K562 (cell line): ENCODE measurements at regions not wholly inside any gene's neighbourhood (a gene's known extent, or its start where the extent isn't known, plus 50 kb on each side); places are given as distances from the start of the nearest gene placed in this dataset.

Experiments used
- CEBPB ChIP-seq: fragments of 450-650 bp; IDR thresholded peaks from 2 replicates; pipeline ENCODE4 v1.6.1; 2016; ENCODE audit warnings: missing genetic modification characterization, missing compliant biosample characterization
- E4F1 ChIP-seq: fragments of 250-450 bp; sonication (Bioruptor Pico); IDR thresholded peaks from 2 replicates; pipeline ENCODE4 v1.5.0; 2021; ENCODE audit warnings: mild to moderate bottlenecking, borderline replicate concordance
- FOXP4 ChIP-seq: sonication (generic); formaldehyde crosslinking; IDR thresholded peaks from 2 replicates; pipeline ENCODE4 v1.8.0; 2022; ENCODE audit warnings: mild to moderate bottlenecking, missing genetic modification reagents, borderline replicate concordance
- HSF4 ChIP-seq: fragments of 250-450 bp; sonication (Bioruptor Pico); IDR thresholded peaks from 2 replicates; pipeline ENCODE4 v2.1.2; 2022; ENCODE audit warnings: mild to moderate bottlenecking, moderate library complexity, borderline replicate concordance
- MEIS2 ChIP-seq: fragments of 450-650 bp; IDR thresholded peaks from 2 replicates; pipeline ENCODE4 v1.6.1; 2014; ENCODE audit warnings: mild to moderate bottlenecking; ENCODE audit not compliant: partially characterized antibody
- NFE2L1 ChIP-seq: fragments of 450-650 bp; IDR thresholded peaks from 2 replicates; pipeline ENCODE4 v1.6.1; 2016; ENCODE audit warnings: missing genetic modification characterization, low read depth, mild to moderate bottlenecking, missing compliant biosample characterization, moderate library complexity, borderline replicate concordance
- POLR2AphosphoS5 ChIP-seq: IDR thresholded peaks from 2 replicates; pipeline ENCODE4 v1.6.1; 2011; ENCODE audit warnings: mild to moderate bottlenecking, low read depth, low read length, moderate library complexity; ENCODE audit not compliant: control insufficient read depth, insufficient read depth
- RNF2 ChIP-seq: sonication (generic); IDR thresholded peaks from 2 replicates; pipeline ENCODE4 v1.6.1; 2016
- SRF ChIP-seq, 2 experiments: fragments of 250-450, 450-650 bp in 1 of 2; sonication (Bioruptor Pico) in 1 of 2; sonication (generic) in 1 of 2; formaldehyde crosslinking; IDR thresholded peaks; 2 replicates each; pipeline versions ENCODE4 v1.5.0 to v1.5.1; 2020 to 2022; ENCODE audit warnings: mild to moderate bottlenecking in 1 of 2, missing genetic modification reagents in 1 of 2
- TAF15 ChIP-seq: fragments of 200-400 bp; formaldehyde crosslinking; IDR thresholded peaks from 2 replicates; pipeline ENCODE4 v1.6.1; 2017; ENCODE audit warnings: mild to moderate bottlenecking, low read depth, low read length, moderate library complexity
- TAL1 ChIP-seq: fragments of 450-650 bp; IDR thresholded peaks from 2 replicates; pipeline ENCODE4 v1.6.1; 2016; ENCODE audit warnings: mild to moderate bottlenecking
- ZBTB40 ChIP-seq, 2 experiments: fragments of 450-650 bp in 1 of 2; sonication (generic) in 1 of 2; formaldehyde crosslinking in 1 of 2; IDR thresholded peaks; 2 replicates each; pipeline versions ENCODE4 v1.7.1 to v1.9.0; 2016 to 2022; ENCODE audit warnings: inconsistent platforms in 1 of 2, mild to moderate bottlenecking in 1 of 2, missing genetic modification reagents in 1 of 2
- ZBTB8A ChIP-seq: fragments of 450-650 bp; IDR thresholded peaks from 2 replicates; pipeline ENCODE4 v1.6.1; 2018; ENCODE audit warnings: mild to moderate bottlenecking, moderate library complexity; ENCODE audit not compliant: partially characterized antibody

DNA sequence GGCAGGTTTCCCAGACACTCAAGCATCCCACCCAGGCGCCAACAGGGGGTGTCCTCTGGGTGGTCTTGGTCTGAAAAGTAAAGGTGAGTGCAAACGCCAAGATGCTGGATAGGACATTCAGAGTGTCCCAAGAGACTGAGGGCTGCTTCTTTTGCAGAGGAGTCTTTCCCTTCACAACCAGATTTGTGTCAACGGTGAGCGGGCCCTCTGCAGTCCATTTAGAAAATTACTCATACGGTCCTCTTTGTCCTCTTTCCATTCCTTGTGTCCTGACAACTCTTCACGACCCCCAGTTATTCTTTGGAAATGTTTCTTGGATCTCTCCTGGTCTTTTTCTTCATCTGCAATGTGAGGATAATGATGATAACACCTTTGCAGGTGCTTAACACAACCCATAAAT lies 257.8 kb downstream of the CDC5L start:
- TF ChIP-seq CEBPB (tag) (no peak), TAL1 (no peak), NFE2L1 (tag) (no peak), TAF15 (no peak), FOXP4 (CRISPR knock-in tag) (no peak), E4F1 (no peak), MEIS2 (no peak), SRF (CRISPR knock-in tag; IDR thresholded peaks at IDR 0.05) (no peak), RNF2 (no peak), ZBTB8A (no peak), HSF4 (no peak), POLR2AphosphoS5 (no peak), ZBTB40 (IDR thresholded peaks at IDR 0.05) (no peak), ZBTB40 (CRISPR knock-in tag; IDR thresholded peaks at IDR 0.05) (no peak)
